Hippocampal formation (tissue), 2 donors: ENCODE measurements at regions not wholly inside any gene's neighbourhood (a gene's known extent, or its start where the extent isn't known, plus 50 kb on each side); places are given as distances from the start of the nearest gene placed in this dataset.

Experiments used
- DNase-seq, 2 donors: peaks; one replicate each; lab custom pipeline; 2025; lab: John Stamatoyannopoulos, UW

DNA sequence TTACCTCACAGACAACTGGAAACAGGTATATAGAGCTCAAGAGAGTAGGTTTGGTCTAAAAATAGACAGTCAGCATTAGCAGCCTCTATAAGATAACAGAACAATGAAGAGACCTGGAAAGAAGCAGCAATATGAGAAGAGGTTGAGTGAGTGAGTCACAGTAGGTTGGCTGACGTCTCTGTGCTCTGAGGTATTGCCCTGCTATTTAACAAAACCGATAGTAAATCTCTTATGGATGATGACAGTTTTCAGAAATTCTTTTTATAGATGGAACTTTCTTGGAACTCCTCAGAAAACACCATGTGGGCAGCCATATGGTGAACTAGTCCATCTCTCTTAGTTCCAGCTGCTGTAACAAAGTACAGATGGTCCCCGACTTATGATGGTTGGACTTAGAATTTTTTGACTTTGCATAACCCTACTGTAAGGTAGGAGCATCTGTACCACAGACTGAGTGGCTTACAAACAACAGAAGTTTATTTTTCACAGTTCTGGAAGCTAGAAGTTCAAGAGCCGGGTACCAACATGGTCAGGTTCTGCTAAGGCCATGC lies 123.5 kb downstream of the MBD2 start:
- DNase-seq: no peak

DNA sequence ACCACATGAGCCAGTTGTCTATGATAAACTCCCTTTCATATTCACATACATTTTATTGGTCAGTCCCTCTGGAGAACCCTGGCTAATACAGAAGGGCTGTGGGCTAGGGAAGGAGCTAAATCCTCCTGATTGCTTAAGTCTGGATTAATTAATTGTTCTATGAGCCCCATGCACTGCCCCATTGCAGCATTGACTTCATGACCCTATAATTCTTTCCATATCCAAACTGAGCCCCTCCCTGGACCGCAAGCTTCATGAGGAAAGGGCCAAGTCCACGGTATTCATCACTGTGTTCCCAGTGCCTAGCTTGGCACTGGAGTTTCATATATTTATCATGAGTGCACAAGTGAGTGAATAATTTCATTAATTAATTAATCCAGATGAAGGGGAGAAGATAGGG lies 124.0 kb downstream of the MBD2 start:
- no peak for DNase-seq

DNA sequence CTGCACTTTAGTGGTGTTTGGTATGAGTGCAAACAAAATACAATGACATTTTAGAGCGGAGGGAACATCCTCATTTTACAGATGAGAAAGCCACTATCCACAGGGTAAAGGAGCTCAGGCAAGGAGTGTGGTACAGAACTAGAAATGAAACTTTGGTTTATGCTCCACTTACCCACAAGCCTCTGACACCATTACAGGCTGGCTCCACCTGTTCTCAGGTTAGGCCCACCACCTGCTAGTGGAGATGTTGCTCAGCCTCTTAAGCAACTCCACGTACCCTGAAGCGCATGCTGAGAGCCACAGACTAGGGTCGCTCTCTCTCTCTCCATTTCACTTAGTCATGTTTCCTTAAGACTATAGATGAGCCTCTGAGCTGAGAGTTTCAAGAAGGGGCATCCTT lies 130.0 kb downstream of the MBD2 start:
- DNase-seq: no peak

DNA sequence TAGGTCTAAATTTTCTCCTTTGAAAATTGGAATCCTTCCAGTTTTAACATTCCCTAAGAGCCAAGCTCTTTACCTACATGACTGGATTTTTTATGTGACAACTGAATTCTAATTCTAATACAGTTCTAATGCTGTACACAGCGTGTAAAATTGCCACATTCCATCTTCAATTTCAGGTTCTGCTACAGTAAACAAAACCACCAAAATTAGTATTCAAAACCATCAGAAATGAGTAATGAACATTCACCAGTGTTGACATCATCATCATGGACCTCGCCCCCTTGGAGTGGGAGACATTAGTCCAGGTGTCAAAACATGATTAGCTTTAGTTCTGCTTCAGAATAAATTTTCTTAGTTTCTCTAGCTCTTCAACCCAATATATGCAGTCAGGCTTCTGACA lies 133.6 kb downstream of the MBD2 start:
- DNase-seq: no peak

DNA sequence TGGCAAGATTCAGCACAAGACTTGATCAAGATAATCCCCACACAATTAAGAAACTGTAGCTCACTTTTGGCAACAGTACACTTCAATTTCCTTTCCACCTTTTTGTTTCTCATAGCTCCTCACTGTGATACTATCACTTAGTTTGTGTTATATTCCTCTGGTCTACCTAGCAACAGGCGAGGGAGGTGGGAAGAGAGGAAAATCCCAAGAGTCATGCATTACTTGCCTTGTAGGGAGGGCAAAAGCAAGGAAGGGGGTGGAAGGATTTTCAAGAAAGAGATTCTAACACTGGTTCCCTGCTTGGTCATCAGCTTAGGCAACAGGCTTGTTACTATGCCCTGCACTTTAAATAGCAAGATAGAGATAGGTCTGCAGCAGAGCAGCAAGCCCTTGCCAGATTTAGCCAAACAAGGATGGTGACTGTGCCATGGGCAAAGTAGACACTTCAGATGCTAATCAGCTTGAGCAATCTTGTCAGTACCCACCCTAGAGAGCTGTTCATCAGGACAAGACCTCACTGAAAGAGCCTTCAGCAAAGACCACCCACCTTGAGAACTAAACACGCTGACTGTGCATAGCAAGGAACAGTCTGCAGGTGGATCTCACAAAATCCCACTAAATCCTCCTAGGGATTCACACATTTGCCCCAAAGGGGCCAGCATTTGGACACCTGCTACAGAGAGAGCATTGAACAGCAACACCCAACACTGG lies 134.6 kb downstream of the MBD2 start:
- no peak for DNase-seq

GRCh38 chr18:54086863-54087262 lies 137.6 kb downstream of the MBD2 start:
- DNase-seq: no peak

- no peak for DNase-seq
Observed at GRCh38 chr18:54086046-54086802, 138.2 kb downstream of the MBD2 start.

- no peak for DNase-seq
Observed at GRCh38 chr18:54080858-54081257, 143.6 kb downstream of the MBD2 start.

- DNase-seq: no peak
Observed at GRCh38 chr18:54076166-54076565, 148.3 kb downstream of the MBD2 start.

DNA sequence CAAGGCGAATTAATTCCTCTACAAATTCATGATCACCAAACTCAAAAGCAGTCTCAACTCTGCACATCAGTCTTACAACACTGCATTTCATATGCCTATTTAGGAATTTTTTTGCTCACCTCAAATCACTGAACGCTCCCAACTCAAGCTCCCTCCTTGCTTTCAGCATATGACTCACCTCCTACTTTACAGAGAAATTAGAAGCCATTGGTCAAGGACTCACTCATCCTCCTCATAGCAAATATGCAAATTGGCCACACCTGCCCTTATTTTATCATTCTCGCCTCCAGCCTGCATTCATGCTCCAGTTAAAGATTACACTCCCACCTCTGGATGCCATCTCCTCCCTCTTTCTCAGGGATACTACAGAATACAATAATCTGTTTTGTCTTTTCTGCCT lies 148.8 kb downstream of the MBD2 start:
- DNase-seq: no peak

DNA sequence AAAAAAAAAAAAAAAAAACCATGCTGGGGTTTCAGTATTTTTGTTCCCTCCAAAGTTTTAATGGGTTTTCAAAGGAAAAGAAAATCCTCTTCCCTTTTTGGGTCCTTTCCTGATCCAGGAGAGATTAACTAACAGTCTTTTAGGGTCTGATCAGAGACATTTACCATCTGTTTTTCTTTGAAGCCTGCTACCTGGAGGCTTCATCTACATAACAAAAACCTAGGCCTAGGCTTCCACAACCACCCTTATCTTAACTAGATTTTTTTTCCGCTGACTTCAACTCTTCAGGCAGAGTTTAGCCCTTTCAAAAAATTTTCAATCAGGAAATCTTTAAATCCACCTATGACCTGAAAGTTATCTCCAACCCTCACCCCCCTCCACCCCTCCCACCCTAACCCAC lies 154.7 kb downstream of the MBD2 start:
- no peak for DNase-seq

DNA sequence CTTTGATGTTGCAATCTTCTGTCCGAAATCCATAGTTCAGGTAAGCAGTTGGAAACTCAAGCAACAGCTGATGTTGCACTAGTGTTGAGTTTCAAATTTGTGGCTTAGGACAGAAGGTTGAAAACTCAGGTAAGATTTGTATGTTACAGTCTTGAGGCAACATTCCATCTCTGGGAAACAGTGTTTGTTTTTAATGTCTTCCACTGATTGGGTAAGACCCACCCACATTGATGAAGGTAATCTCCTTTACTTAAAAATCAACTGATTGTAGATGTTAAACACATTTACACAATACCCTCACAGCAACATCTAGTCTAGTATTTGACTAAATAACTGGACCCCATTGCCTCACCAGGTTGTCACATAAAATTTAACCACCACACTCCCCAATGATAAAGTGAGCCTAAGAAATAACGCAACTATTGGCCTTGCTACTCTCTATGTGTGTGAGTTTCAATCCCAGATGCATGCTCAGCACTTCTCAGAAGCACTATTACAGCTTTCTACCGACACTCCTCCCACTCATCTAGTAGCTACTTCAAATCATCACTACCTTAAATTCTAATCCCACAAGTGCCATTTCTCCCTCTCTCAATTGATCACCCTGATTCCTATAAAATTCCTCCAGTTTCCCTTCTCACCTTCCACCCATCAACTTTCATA lies 164.0 kb downstream of the MBD2 start:
- DNase-seq: no peak

DNA sequence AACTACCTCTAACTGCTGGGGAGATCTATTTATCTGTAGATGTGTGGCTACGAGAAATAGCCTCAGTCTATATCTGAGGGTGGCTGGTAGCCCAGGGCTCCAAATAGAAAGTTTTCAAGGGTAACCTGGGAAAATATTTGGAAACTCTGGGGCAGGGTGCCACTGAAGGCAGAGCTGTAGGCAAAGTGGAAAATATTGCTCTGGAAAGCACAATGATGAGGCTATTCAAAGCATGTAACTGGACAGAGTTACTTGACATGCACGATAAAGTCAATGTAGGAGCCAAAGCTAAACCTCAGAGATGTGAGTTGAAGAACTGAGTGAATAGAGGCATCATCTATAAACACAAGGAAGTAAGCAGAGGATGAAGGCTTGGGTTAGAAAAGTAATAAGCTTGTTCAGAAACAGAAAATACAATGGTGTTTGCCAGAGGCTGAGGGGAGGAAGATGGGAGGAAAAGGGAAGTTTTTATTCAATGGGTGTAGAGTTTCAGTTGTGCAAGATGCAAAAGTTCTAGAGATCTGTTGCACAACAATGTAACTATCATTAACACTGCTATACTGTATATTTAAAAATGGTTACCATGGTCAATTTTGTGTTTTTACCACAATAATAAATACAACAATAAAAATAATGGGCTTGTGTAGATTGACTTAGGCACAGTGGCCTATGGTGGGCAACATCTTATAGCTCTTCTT lies 171.6 kb downstream of the MBD2 start:
- DNase-seq: no peak

GRCh38 chr18:54052259-54052658 lies 172.2 kb downstream of the MBD2 start:
- DNase-seq: no peak

DNA sequence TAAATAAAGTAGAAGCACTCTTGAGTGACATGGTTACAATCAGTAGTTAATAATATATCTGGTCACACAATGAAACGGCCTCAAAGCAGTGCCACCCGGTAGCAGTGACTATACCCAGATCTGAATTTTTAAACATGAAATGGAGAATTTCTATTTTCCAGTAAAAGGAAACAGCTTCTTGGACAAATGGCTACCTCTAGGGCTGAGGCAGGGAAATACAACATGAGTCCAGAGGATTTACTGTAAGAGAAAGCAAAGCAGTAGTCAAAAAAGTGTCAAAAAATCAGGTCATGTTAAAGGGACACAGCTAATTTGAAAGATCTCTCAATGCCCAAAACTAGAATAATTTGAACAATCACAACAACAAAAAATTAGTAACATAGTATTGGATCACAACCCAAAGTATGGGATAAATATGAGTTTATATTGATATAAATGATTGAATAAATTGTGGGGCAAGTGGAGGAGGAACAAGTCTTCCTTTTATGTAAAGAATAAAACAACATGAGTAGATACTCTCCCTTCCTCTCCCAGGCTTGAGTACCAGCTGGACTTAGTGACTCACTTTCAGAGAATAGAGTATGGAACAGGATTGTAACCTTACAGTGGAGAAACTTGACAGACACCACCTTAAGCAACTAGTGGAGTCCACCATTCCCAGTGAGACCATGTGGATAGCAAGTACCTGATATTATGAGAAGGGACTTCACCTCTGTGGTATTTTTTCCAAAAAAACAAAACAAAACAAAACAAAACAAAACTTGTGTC lies 180.8 kb downstream of the MBD2 start:
- no peak for DNase-seq

DNA sequence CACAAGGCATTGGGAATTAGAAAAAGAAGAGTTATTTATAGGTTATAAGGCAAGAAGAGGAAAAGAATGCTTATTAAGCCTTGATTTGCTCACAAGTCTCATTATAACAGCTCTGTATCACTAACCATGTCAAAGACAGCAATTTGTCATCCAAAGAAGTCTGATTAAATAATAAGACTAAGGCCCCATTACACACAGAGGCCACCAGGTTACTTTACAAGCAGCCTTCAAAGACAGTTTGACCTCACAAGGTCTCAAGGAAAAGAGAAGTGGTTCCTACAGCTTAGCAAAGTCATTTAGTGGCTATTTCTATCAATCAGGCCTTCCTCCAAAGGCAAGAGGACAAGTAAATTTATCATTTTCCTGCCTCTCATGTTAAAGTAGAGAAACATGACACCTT lies 188.5 kb downstream of the MBD2 start:
- no peak for DNase-seq

DNA sequence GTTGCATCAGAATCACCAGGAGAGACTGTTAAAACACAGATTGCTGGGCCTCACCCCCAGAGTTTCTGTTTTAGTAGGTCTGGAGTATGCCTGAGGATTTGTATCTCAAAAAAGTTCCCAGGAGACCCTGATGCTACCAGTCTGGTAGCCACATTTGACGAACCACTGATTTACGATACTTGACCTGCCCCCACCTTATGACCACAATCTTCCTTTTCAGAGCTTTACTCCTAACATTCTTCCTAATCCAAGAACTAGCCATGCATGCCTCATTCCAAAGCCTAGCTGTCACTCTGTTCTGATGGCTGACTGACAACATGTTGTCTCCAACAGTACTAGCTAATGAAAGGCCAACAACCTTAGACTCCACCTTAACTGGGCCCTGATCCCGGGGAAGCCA lies 191.4 kb downstream of the MBD2 start:
- DNase-seq: no peak

DNA sequence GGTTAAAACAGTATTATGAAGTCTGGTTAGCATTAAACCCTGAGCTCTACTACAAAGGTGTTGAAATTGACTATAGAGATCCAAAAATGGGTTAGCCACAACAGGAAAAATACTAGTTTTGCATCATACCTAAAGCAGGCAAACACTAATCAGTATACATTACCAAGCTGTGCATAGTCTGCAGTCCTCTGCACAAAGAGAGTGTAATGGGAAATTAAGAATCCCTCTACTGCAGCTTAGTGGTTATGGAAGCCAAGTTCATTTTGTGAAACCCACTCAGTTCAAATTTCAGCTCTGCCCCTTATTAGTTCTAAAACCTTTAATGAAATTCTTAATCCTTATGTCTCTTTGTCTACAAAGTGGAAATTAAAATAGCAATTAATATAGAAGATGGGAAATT lies 192.1 kb downstream of the MBD2 start:
- DNase-seq: no peak

DNA sequence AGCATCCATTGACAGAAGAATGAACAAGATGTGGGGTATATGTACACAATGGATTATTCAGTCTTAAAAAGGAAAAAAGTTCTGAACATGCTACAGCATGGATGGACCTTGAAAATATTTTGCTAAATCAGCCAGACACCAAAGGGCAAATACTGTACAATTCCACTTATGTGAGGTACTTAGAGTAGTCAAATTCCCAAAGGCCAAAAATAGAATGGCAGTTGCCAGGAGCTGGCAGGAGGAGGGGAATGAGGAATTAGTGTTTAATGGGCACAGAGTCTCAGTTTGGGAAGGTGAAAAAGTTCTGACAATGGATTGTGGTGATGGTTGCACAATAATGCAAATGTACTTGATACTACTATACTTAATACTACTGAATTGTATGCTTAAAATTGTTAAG lies 193.2 kb downstream of the MBD2 start:
- no peak for DNase-seq

DNA sequence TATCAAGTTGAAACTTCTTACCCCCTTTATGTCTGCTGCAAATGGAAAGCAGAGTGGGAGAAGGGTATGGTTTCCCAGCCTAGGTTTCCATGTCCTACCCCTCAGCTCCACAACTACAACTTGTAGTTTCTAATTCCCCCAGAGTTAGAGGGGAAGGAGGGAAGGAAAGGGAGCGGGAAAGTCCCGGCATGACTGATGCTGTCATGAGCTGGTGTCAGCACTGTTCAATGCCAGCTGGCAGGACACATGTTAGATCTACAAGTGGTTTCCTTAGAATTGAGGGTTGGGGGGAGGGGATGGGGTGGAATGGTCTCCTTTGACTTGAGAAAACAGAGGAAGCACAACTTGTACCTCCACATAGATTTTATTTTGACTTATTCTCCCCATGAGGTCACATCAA lies 194.0 kb downstream of the MBD2 start:
- no peak for DNase-seq

- DNase-seq: no peak
Observed at GRCh38 chr18:54023471-54023870, 201.0 kb downstream of the MBD2 start.

DNA sequence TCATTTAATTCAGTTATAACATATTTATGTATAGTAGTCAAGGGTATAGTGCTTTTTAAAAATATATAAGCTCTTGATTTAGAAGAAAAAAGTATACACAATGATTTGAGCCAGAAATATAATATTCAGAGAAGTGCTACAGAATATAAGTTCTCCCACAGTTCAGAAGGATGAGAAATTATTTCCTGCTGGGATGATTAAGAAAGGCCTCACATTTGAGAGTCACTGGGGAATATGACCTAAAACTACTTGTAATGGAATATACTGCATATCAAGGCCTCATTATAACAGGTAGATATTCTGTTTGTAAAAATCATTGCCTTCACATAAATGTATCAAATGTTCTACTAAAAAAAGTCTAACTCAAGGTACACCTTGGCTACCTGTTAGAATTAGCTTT lies 203.5 kb downstream of the MBD2 start:
- DNase-seq: no peak
